Common myeloid progenitor, CD34-positive (primary cell): ENCODE measurements at regions not wholly inside any gene's neighbourhood (a gene's known extent, or its start where the extent isn't known, plus 50 kb on each side); places are given as distances from the start of the nearest gene placed in this dataset.

ENCODE experiments used
- CTCF ChIA-PET: fragments of 350-600 bp; sonication (Branson Sonifier 250); formaldehyde crosslinking; loops from one replicate; lab custom pipeline; 2021; ENCODE audit warnings: antibody characterized with exemption; lab: Charles Lee
- POLR2A ChIA-PET: fragments of 350-600 bp; sonication (Branson Sonifier 250); formaldehyde crosslinking; loops from one replicate; lab custom pipeline; 2021; ENCODE audit warnings: antibody characterized with exemption; lab: Charles Lee
- DNase-seq, 3 donors: peaks; one replicate each; pipeline versions ENCODE4 v3.0.0 to v3.0.0-alpha.2; 2013
- H3K27ac ChIP-seq, 2 experiments: 1 replicate in 1 of 2; 2 replicates in 1 of 2; pipeline ENCODE4 v1.7.0; 2013; ENCODE audit warnings: inconsistent platforms in 2 of 2, low read length in 2 of 2, mild to moderate bottlenecking in 2 of 2, low read depth in 1 of 2, moderate library complexity in 1 of 2; ENCODE audit not compliant: severe bottlenecking in 2 of 2, insufficient read depth in 1 of 2, poor library complexity in 1 of 2
- H3K27me3 ChIP-seq, 5 experiments: replicated peaks in 2 of 5; 1 replicate in 3 of 5; 2 replicates in 2 of 5; pipeline versions ENCODE4 v1.6.1 to v1.7.0; 2013; ENCODE audit warnings: low read length in 4 of 5, mild to moderate bottlenecking in 2 of 5, moderate library complexity in 2 of 5, inconsistent platforms in 1 of 5; ENCODE audit not compliant: insufficient read depth in 5 of 5, control insufficient read depth in 4 of 5
- H3K36me3 ChIP-seq, 4 experiments: 1 replicate in 2 of 4; 2 replicates in 2 of 4; pipeline versions ENCODE4 v1.6.1 to v1.7.0; 2013; ENCODE audit warnings: low read length in 3 of 4, control low read depth in 1 of 4, mild to moderate bottlenecking in 1 of 4; ENCODE audit not compliant: control insufficient read depth in 4 of 4, insufficient read depth in 4 of 4
- H3K4me1 ChIP-seq, 4 experiments: 1 replicate in 3 of 4; 2 replicates in 1 of 4; pipeline versions ENCODE4 v1.6.1 to v1.7.1; 2013; ENCODE audit warnings: low read length in 3 of 4, mild to moderate bottlenecking in 3 of 4, control low read depth in 1 of 4, inconsistent platforms in 1 of 4, moderate library complexity in 1 of 4; ENCODE audit not compliant: control insufficient read depth in 4 of 4, insufficient read depth in 4 of 4; ENCODE audit errors: control extremely low read depth in 1 of 4
- H3K4me3 ChIP-seq, 7 experiments: 1 replicate in 4 of 7; 2 replicates in 3 of 7; pipeline versions ENCODE4 v1.5.1 to v1.7.0; 2013; ENCODE audit warnings: mild to moderate bottlenecking in 7 of 7, low read length in 6 of 7, moderate library complexity in 6 of 7, inconsistent platforms in 2 of 7, low read depth in 2 of 7, control low read depth in 1 of 7; ENCODE audit not compliant: insufficient read depth in 4 of 7, control insufficient read depth in 1 of 7; ENCODE audit errors: extremely low read depth in 1 of 7
- H3K9me3 ChIP-seq, 5 experiments: 1 replicate in 4 of 5; 2 replicates in 1 of 5; pipeline versions ENCODE4 v1.6.1 to v1.7.1; 2013; ENCODE audit warnings: low read length in 4 of 5, mild to moderate bottlenecking in 2 of 5, inconsistent platforms in 1 of 5, low read depth in 1 of 5, moderate library complexity in 1 of 5; ENCODE audit not compliant: control insufficient read depth in 4 of 5, insufficient read depth in 2 of 5; ENCODE audit errors: control extremely low read depth in 1 of 5
- WGBS: methylation state at CpG from one replicate; pipeline ENCODE4 v1.1.5; 2013; ENCODE audit not compliant: insufficient coverage; 5-methylcytosine and 5-hydroxymethylcytosine counted together

DNA sequence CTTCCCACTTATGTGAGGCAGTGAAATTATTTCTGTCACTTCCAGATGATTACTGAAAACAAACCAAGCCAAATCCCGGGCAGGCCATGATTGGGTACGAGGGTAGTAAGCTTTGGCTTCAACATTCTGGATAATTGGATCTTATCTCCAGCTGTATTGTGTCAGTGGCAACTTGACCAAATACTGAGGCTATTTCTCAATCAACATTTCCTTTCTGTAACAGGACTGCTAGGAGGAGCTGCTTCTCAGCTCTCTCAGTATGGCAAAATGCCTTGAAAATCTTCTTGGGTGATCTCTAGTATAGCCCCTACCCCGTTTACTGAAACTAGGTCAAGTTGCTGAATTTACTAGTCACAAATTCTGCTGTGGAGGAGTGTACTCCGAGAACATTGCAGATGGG is 169.3 kb upstream of the FRMPD4 start:
- Histone ChIP-seq H3K27ac (no peak overlapping the region), H3K9me3 (no peaks in the 10 kb centered on the region), H3K4me3 (no peak overlapping the region), H3K36me3 (no peaks in the 10 kb centered on the region), H3K4me1 (no peaks in the 10 kb centered on the region), H3K27me3 (no peaks in the 10 kb centered on the region)
- ChIA-PET POLR2A (no interaction called here), CTCF (no interaction called here)
- whole genome bisulfite sequencing, result 76% methylated on average over 4 of the region's 4 CpGs
- no peak for DNase-seq

- POLR2A ChIA-PET, result no interaction called here
Measured at GRCh38 chrX:11970578-11971359, 167.5 kb upstream of the FRMPD4 start.

DNA sequence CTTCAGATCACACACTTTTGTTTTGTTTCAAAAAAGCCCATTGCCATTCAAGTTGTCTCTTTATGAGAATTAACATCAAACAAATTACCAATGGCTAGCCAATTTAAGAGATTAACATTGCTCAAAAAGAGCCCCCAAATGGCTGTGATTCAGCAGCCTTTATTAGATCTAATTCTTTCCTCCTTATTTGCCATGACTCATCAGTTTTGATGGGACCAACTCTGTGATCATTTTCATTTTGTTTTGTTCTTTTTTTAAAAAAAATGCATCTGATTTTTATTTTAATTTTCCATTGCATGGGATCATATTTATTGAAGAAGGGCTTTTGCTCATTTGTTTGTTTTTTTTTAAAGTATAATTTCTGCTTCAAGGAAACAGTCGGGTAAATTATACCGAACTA is 161.6 kb upstream of the FRMPD4 start:
- Histone ChIP-seq H3K4me1 (no peaks in the 10 kb centered on the region), H3K27ac (no peak overlapping the region), H3K4me3 (no peak overlapping the region), H3K36me3 (no peaks in the 10 kb centered on the region), H3K9me3 (no peaks in the 10 kb centered on the region), H3K27me3 (no peaks in the 10 kb centered on the region)
- WGBS, result no CpG with 5 or more reads among the region's 2 CpGs
- DNase-seq, result no peak
- ChIA-PET CTCF (no interaction called here), POLR2A (no interaction called here)

More at GRCh38 chrX:11970578-11971359, 167.5 kb upstream of the FRMPD4 start:
- H3K9me3 ChIP-seq, result no peaks in the 10 kb centered on the region
- 79% methylated on average over 3 of the region's 6 CpGs for WGBS
- no peak overlapping the region for H3K4me3 ChIP-seq
- no peaks in the 10 kb centered on the region for H3K27me3 ChIP-seq
- CTCF ChIA-PET, result no interaction called here
- H3K36me3 ChIP-seq, result no peaks in the 10 kb centered on the region
- H3K4me1 ChIP-seq, result no peaks in the 10 kb centered on the region
- no peak for DNase-seq
- H3K27ac ChIP-seq, result no peak overlapping the region

DNA sequence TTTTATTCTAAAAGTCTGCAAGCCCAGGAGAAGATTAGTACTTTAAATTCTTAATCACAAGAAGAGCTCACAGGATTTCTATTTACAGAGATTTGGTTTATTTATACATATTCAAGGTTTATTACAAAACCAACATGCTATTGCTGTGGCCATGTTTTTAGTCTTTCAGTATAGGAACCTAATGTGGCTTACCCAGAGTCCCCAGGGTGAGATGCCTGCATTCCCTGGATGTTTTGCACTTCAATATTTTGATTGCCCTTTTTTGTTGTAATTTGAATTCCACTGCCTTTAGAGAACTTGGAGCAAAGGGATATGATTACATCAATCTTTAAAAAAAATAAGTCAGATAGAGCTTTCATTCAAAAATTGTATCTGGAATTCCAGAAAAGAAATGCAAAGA is 146.0 kb upstream of the FRMPD4 start:
- H3K27me3 ChIP-seq, result no peaks in the 10 kb centered on the region
- ChIA-PET POLR2A (no interaction called here), CTCF (no interaction called here)
- H3K4me3 ChIP-seq, result no peak overlapping the region
- H3K36me3 ChIP-seq, result no peaks in the 10 kb centered on the region
- H3K27ac ChIP-seq, result no peak overlapping the region
- DNase-seq, result no peak
- peaks cover 0 to 4% (median 0%) of the 10 kb centered on the region in 5 experiments for H3K9me3 ChIP-seq
- no peaks in the 10 kb centered on the region for H3K4me1 ChIP-seq

DNA sequence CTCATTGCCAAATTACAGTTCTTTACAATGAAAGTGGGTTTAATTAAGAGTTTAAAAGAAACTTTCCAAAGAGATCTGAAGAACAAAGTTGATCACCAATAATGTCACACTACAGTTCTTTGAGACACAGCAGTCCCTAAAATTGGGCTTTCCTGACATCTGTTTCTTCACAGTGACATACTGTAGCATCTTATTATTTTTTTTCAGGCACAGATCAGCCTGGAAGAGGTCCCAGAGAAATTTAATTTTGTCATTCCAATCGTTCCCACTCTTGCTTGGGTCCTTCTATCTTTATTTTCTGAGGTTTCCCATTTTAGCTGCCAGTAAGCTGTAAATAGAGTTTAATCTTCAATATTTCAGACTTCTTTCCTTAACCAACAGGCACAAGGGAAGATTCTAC is 143.1 kb upstream of the FRMPD4 start:
- Histone ChIP-seq H3K9me3 (no peaks in the 10 kb centered on the region), H3K27me3 (peaks cover 0 to 2% (median 0%) of the 10 kb centered on the region in 5 experiments), H3K4me1 (no peaks in the 10 kb centered on the region), H3K4me3 (no peak overlapping the region), H3K27ac (no peak overlapping the region), H3K36me3 (no peaks in the 10 kb centered on the region)
- WGBS, result no CpG with 5 or more reads among the region's 1 CpG
- ChIA-PET CTCF (no interaction called here), POLR2A (no interaction called here)
- DNase-seq, result no peak

- POLR2A ChIA-PET, result no interaction called here
Measured at GRCh38 chrX:11996810-11997209, 141.5 kb upstream of the FRMPD4 start.

GRCh38 chrX:11998944-11999343 is 139.3 kb upstream of the FRMPD4 start:
- no peak overlapping the region for H3K4me3 ChIP-seq
- peaks cover 0 to 2% (median 0%) of the 10 kb centered on the region in 5 experiments for H3K27me3 ChIP-seq
- no peak for DNase-seq
- CTCF ChIA-PET, result no interaction called here
- H3K9me3 ChIP-seq, result no peaks in the 10 kb centered on the region
- H3K4me1 ChIP-seq, result no peaks in the 10 kb centered on the region
- POLR2A ChIA-PET, result no interaction called here
- WGBS, result 29% methylated on average over 2 of the region's 2 CpGs
- H3K27ac ChIP-seq, result no peak overlapping the region
- no peaks in the 10 kb centered on the region for H3K36me3 ChIP-seq

More at GRCh38 chrX:11996810-11997209, 141.5 kb upstream of the FRMPD4 start:
- Histone ChIP-seq H3K27ac (no peak overlapping the region), H3K27me3 (peaks cover 0 to 2% (median 0%) of the 10 kb centered on the region in 5 experiments), H3K36me3 (no peaks in the 10 kb centered on the region), H3K4me3 (no peak overlapping the region), H3K4me1 (no peaks in the 10 kb centered on the region), H3K9me3 (no peaks in the 10 kb centered on the region)
- no peak for DNase-seq
- WGBS, result 53% methylated on average over 2 of the region's 2 CpGs
- CTCF ChIA-PET, result no interaction called here
